Astrocyte (in vitro differentiated cells and primary cell): ENCODE measurements at regions not wholly inside any gene's neighbourhood (a gene's known extent, or its start where the extent isn't known, plus 50 kb on each side); places are given as distances from the start of the nearest gene placed in this dataset.

Experiments
- CTCF ChIP-seq: IDR thresholded peaks from 2 replicates; pipeline ENCODE4 v1.5.1; 2011; ENCODE audit warnings: low read depth, mild to moderate bottlenecking, inconsistent platforms, low read length, moderate library complexity; ENCODE audit not compliant: insufficient read depth
- EZH2 ChIP-seq: IDR thresholded peaks from 2 replicates; pipeline ENCODE4 v1.6.1; 2012; ENCODE audit warnings: mild to moderate bottlenecking, low read length, inconsistent platforms; ENCODE audit not compliant: insufficient read depth

GRCh38 chr5:142427529-142427928 is 102.7 kb upstream of the SPRY4 start:
- TF ChIP-seq EZH2: no peak
- no peak for TF ChIP-seq CTCF
